GM08714 (cell line): ENCODE measurements at regions not wholly inside any gene's neighbourhood (a gene's known extent, or its start where the extent isn't known, plus 50 kb on each side); places are given as distances from the start of the nearest gene placed in this dataset.
"Not testable (repeated sequence)": the region's sequence is repeated elsewhere in the genome, so short reads cannot be mapped to it uniquely, and the experiment has no call there.

Source experiments
- H3K4me3 ChIP-seq: fragments of 200-500 bp; sonication (Bioruptor generic); 2 replicates; pipeline ENCODE4 v1.5.1; 2014; ENCODE audit warnings: mild to moderate bottlenecking, low read length, inconsistent platforms
- ZNF274 ChIP-seq: IDR thresholded peaks from 2 replicates; pipeline ENCODE4 v1.6.1; 2012; ENCODE audit warnings: mild to moderate bottlenecking, low read depth, low read length

DNA sequence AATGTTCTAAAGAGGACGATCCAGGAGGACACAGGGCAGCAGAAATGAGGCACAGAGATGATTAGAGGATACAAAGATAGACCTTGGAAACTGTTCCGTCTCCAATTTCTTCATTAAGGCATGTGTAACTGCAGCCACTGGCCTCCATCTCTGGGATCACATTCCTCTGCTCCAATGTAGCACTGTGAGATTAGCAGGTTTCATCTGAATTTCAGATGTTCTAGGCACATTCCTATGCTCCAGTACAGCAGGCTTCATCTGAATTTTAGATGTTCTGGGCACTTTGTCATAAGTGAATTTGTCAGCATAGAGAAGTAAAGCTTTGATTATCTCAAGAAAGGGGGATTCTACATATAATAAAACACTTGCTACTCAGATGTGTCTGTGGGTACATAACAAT is 671.4 kb downstream of the MTRR start:
- TF ChIP-seq ZNF274, result no peak
- H3K4me3 ChIP-seq, result no peak overlapping the region

DNA sequence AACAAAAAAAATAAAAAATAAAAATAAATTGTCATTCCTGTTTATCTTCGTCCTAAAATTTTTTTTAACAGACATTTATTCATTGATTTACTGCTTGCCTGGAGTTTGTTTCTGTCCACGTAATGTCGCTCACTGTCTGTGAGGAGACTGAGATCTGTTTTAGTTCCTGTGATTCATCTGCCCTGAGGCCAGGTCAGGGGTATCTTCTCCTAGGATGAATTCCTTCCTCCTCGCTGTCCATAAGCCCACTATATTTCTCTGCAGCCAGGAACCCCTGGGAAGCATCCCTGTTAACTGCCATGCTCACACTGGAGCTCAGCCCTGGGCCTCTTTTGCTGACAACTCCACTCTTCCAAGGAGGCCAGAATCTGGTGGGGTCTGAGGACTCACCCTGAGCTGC is 682.0 kb downstream of the MTRR start:
- no peak overlapping the region for H3K4me3 ChIP-seq
- TF ChIP-seq ZNF274, result no peak

DNA sequence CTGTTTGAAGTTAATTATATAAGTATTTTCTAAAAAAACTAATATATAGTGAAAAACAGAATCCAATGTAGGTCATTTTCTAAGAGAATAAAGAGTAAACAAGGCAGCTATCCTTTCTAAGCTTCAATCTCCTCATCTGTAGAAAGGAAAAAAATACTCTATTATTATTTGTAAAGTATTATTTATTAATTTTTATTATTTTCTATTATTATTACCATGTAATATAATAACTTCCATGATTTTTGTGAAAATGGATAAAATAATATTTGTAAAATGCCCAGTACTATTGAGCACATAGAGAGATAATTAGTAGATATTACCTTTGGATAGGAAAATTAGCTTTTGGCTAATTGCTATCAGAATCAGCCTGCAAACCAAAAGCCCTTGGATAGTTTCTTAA is 684.4 kb downstream of the MTRR start:
- no peak overlapping the region for H3K4me3 ChIP-seq

DNA sequence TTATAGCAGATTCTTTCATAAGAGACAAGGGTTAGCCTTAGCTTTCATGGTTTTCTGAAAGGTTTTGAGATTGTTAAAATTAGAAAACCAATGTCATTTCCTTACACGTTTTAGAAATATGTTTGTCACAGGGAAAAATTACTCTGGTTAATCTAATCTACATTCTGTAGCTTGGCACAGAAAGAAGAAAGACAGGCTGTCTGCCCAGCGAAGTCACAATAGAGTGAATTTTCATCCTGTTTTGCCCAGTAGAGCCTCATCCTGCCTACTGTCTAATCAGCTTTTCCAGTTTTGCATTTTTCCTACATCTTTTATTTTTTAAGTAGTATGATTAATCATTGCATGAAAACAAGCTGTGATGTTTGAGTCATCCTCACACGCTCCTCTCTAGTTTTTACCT is 688.8 kb downstream of the MTRR start:
- no peak for TF ChIP-seq ZNF274
- no peak overlapping the region for H3K4me3 ChIP-seq

More for the DNA sequence above, 684.4 kb downstream of the MTRR start:
- no peak for TF ChIP-seq ZNF274

DNA sequence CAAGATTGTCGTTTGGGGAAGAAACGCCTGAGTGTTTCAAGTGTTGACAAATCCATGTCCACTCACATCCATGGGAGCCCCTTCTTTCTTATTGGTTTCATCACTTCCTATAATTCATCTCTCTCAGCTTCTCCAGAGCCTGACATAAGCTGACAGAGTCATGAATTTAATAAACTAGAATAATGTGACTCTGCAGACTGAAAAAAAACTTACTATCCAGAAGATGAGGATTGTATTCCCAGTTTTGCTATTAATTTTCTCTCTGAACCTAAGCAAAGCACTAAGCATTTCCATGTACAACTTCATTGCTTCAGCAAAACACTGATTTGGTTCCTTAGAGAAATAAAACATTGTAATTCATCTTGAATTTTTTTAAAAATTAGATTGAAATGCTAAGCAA is 691.8 kb downstream of the MTRR start:
- TF ChIP-seq ZNF274, result no peak
- H3K4me3 ChIP-seq, result no peak overlapping the region

DNA sequence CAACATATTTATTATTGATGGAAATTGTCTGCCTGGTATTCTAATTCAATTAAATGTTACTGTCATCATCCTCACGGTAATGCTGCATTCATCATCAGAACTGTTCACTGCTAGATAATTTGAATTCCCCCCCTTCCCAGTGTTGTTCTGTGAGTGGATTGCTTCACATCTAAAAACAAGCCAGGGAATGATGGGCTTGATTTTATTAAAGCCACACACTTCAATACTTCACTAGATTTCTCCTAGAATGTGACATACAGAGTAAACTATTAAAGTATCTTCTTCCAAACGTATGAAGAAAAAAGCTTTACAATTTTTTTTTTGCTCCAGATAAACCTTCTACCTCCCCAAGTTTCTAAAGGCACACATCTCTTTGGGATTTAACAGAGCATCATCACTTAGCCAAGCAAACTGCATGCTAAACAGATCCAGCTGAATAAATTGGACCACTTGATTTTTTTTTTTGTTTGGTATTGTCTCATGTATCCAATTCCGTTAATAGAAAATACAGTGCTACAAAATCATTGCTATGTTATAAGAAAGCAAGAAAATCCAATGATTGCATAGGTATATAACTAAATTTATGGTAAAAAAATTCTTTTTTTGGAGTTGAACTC is 692.4 kb downstream of the MTRR start:
- TF ChIP-seq ZNF274, result no peak
- H3K4me3 ChIP-seq, result no peak overlapping the region

DNA sequence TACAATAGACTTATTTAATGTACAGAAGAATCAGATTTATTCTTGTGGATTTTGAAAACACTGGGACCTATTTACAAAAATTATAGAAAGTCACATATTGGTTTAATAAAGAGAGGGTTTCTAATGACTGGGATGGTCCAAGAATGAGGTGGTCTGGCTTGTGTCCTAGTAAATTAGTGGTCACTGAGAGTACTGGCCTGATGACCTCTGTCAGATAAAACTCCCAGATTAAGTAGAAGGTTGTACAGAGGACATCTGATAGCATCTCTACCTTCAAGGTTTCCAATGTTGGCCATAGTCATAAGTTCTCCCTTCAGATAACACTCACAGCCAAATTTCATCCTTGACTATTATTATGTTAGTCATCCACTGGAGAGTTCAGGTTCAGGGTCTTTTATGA is 692.9 kb downstream of the MTRR start:
- no peak for TF ChIP-seq ZNF274
- no peak overlapping the region for H3K4me3 ChIP-seq

DNA sequence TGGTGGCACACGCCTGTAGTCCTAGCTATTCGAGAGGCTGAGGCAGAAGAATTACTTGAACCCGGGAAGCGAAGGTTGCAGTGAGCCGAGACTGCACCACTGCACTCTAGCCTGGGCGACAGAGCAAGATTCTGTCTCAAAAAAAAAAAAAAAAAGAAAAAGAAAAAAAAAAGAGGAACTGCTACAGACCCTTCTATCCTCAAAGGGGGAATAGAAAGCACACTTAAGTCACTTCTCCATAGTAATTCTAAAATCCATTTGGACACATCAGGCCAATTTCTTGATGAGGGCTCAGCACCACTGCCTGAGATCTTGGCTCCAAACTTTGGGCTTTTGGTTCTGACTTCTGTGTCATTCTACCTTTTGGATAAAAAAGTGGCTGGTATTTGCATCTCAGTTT is 694.6 kb downstream of the MTRR start:
- not testable (repeated sequence) for H3K4me3 ChIP-seq

DNA sequence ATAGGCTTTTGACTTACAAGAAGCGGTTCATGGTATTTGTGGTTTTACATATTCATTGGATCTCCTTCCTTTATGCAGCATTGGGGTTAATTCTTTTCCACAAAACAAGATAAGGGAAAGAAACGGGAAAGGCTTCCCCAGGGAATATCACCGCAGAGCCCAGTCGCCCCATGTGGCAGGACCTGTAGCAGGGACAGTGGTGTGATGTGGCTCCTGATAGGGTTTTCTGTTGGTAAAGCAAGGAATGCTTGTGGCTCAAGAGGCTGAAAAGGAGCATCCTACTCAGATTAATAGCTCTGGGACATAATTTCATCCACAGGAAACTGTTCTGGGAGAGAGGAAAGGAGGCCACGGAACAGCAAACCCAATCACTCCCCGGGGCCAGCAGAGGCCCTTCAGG is 699.9 kb downstream of the MTRR start:
- no peak for TF ChIP-seq ZNF274
- no peak overlapping the region for H3K4me3 ChIP-seq

DNA sequence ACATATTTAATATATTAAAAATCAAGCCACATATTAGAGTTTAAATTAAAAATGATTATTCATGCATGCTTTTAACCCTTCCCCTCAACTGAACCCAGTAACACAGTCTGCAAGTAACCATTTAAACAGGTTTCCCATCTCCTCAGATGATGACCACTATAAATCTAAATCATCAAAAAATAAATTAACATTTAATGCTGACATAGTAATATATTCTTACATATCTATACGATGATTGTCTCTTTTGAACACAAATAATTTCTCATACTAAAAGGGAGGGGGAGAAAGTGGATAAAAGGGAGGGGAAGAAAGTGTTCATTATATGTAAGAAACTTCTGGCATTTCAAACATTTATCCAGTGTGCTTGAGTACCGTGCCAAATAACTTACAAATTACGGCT is 701.6 kb downstream of the MTRR start:
- H3K4me3 ChIP-seq, result no peak overlapping the region
- TF ChIP-seq ZNF274, result no peak

DNA sequence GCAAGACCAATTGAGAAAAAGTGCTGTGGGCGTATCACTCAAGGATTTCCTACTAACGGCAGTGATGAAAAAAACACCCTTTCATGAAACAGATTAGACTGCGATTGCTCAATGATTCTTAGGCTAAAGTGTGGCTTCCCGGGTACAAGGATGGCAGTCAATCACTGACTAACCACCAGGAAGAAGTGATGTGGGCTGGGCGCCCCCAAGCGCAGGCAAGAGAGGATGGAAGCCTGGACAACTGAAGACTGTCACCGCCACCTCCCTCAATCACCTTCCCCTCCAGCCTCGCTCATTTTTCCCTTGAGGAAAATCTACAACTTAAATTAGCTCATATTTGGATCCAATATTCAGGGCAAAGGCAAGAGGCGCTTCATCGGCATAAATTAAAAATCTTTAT is 707.2 kb downstream of the MTRR start:
- TF ChIP-seq ZNF274, result no peak

DNA sequence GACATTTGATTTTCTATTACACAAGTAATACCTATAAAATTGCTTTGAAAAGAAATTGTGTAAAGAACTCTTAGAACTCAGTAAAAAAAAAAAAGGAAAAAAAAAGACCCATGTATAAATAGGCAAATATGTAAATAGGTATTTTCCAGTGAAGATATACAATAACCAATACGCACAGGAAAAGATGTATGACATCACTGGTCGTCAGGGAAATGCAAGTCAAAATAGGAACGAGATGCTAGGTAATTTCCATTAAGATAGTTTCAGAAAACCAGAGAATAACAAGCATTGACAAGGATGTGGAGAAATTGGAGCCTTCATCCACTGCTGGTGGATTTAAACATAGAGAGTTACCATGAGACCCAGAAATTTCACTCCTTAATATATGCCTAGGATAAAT is 708.8 kb downstream of the MTRR start:
- no peak for TF ChIP-seq ZNF274
- H3K4me3 ChIP-seq, result no peak overlapping the region

More for the DNA sequence above, 707.2 kb downstream of the MTRR start:
- H3K4me3 ChIP-seq, result no peak overlapping the region

DNA sequence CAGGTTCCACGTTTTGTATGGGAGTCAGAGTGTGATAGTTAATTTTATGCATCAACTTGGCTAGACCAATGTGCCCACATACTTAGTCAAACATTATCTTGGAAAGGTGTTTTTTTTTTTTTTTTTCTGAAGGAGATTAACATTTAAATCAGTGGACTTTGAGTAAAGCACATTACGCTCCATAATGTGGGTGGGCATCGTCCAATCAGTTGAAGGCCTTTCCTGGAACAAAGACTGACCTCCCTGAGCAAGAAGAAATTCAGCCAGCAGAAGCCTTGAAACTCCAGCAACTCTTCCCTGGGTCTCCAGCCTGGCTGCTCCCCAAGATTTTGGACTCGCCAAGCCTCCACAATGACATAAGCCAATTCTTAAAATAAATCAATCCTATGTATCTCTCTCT is 711.4 kb downstream of the MTRR start:
- H3K4me3 ChIP-seq, result no peak overlapping the region
- TF ChIP-seq ZNF274, result no peak

DNA sequence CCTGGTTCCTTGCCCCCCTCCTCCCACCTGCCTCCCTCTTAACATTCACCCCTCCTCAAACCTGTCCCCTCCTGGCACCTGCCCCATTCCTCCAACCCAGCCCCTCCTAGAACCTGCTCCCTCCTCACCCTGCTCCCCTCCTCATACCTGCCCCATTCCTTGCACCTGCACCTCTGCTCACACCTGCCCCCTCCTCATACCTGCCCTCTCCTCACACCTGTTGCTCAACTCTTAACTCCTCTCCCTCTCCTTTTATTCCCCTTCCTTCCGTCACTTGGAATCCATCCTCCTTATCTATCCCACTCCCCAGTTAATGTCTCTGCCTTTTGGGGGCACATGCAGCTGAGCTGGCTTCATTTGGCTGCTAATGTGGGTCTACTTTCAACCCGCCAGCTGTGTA is 712.1 kb downstream of the MTRR start:
- TF ChIP-seq ZNF274, result no peak
- no peak overlapping the region for H3K4me3 ChIP-seq

DNA sequence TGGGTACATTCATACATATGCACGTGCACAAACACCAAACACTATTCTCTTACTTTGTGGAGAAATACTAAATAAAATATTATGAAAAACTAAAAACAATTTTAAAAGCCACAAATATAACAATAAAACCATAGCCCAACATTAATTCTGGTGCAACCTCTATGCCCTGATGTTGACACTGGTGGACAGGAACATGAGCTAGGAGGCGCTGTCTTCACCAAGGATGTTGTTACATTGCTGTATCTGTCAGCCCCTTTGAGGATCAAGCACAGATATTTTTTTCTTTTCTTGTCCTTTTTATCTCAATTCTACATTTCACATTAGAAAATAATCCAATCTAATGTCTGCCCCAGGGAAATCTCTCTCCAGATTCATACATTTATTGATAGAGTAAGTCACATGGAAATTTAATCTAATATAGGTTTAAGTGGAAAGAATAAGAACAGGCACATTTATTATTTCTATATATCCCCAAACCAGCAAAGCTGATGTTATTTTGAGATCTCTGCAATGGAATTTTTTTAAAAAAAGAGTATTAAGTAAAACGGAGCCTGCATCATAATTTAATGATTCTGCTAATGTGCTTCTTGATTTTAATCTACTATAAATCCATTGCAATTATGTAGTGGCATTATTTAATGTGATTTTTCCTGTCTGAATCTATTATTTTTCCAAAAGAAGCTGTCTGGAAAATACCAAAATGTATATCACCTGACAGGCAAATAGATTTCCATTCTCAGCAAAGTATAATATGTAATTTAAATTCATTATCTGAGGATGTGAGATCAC is 716.5 kb downstream of the MTRR start:
- TF ChIP-seq ZNF274, result no peak
- no peak overlapping the region for H3K4me3 ChIP-seq

DNA sequence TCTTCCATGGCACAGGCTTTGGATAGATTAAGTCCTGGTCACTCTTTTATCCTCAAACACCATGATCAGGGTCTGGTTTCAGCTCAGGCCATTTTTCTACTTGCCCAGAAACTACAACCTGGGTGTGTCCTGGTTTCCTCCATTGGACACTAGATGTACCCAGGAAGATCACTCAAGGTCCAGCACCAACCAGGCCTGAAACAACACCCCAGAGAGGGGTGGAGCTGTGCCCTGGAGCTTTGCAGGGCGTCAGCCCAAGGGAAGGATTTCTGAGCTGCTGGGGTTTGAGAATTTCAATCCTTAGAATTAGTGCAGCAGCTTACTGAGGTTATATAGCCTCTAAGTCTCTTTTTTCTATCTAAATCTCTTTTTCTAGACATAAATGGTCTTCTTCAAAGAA is 722.0 kb downstream of the MTRR start:
- no peak overlapping the region for H3K4me3 ChIP-seq
- no peak for TF ChIP-seq ZNF274
